ENCODE measurements at regions not wholly inside any gene's neighbourhood (a gene's known extent, or its start where the extent isn't known, plus 50 kb on each side); places are given as distances from the start of the nearest gene placed in this dataset.
A peak's percentile ranks its signal among the peaks of the same experiment; 100 is the strongest.

GRCh38 chr5:120873083-120873482, 409.0 kb downstream of the PRR16 start:
- no peaks in the 10 kb centered on the region for H3K27me3 ChIP-seq (replicated peaks; ENCODE audit: control insufficient read depth, insufficient read depth, low read length)
- H3K4me1 ChIP-seq (ENCODE audit: control insufficient read depth, insufficient read depth, low read length) = peaks cover 23% of the 10 kb centered on the region
- H3K9me3 ChIP-seq (ENCODE audit: control insufficient read depth, low read length) = no peaks in the 10 kb centered on the region
- no peak overlapping the region for H3K4me3 ChIP-seq (ENCODE audit: low read length)
- no peaks in the 10 kb centered on the region for H3K36me3 ChIP-seq (ENCODE audit: control insufficient read depth, insufficient read depth, low read length, severe bottlenecking)
- DNase-seq (ENCODE audit: low read depth) = peak; percentile 73
- peak overlapping the region; percentile 11 for H3K9ac ChIP-seq (ENCODE audit: low read length)

GRCh38 chr5:120874081-120874862, 410.2 kb downstream of the PRR16 start:
- H3K36me3 ChIP-seq (ENCODE audit: control insufficient read depth, insufficient read depth, low read length, severe bottlenecking) = no peaks in the 10 kb centered on the region

GRCh38 chr5:120882038-120882775, 418.1 kb downstream of the PRR16 start:
- H3K4me3 ChIP-seq (ENCODE audit: low read length) = no peak overlapping the region
- no peaks in the 10 kb centered on the region for H3K36me3 ChIP-seq (ENCODE audit: control insufficient read depth, insufficient read depth, low read length, severe bottlenecking)
- H3K9me3 ChIP-seq (ENCODE audit: control insufficient read depth, low read length) = no peaks in the 10 kb centered on the region
- DNase-seq (ENCODE audit: low read depth) = no peak
- no peak overlapping the region for H3K9ac ChIP-seq (ENCODE audit: low read length)
- no peaks in the 10 kb centered on the region for H3K4me1 ChIP-seq (ENCODE audit: control insufficient read depth, insufficient read depth, low read length)
- no peaks in the 10 kb centered on the region for H3K27me3 ChIP-seq (replicated peaks; ENCODE audit: control insufficient read depth, insufficient read depth, low read length)

More at GRCh38 chr5:120874081-120874862, 410.2 kb downstream of the PRR16 start:
- peak; percentile 43 for DNase-seq (ENCODE audit: low read depth)
- Histone ChIP-seq H3K4me1 (ENCODE audit: control insufficient read depth, insufficient read depth, low read length) (peaks cover 23% of the 10 kb centered on the region), H3K9ac (ENCODE audit: low read length) (no peak overlapping the region), H3K27me3 (replicated peaks; ENCODE audit: control insufficient read depth, insufficient read depth, low read length) (no peaks in the 10 kb centered on the region), H3K9me3 (ENCODE audit: control insufficient read depth, low read length) (no peaks in the 10 kb centered on the region), H3K4me3 (ENCODE audit: low read length) (no peak overlapping the region)

- H3K4me3 ChIP-seq (ENCODE audit: low read length) = no peak overlapping the region
Observed at GRCh38 chr5:120886351-120886860, 422.3 kb downstream of the PRR16 start.

GRCh38 chr5:120895660-120896059, 431.6 kb downstream of the PRR16 start:
- Histone ChIP-seq H3K9me3 (ENCODE audit: control insufficient read depth, low read length) (no peaks in the 10 kb centered on the region), H3K36me3 (ENCODE audit: control insufficient read depth, insufficient read depth, low read length, severe bottlenecking) (no peaks in the 10 kb centered on the region), H3K27me3 (replicated peaks; ENCODE audit: control insufficient read depth, insufficient read depth, low read length) (no peaks in the 10 kb centered on the region), H3K4me3 (ENCODE audit: low read length) (no peak overlapping the region), H3K4me1 (ENCODE audit: control insufficient read depth, insufficient read depth, low read length) (no peaks in the 10 kb centered on the region), H3K9ac (ENCODE audit: low read length) (no peak overlapping the region)
- no peak for DNase-seq (ENCODE audit: low read depth)

More at GRCh38 chr5:120886351-120886860, 422.3 kb downstream of the PRR16 start:
- no peak for DNase-seq (ENCODE audit: low read depth)
- Histone ChIP-seq H3K4me1 (ENCODE audit: control insufficient read depth, insufficient read depth, low read length) (no peaks in the 10 kb centered on the region), H3K9me3 (ENCODE audit: control insufficient read depth, low read length) (no peaks in the 10 kb centered on the region), H3K27me3 (replicated peaks; ENCODE audit: control insufficient read depth, insufficient read depth, low read length) (no peaks in the 10 kb centered on the region), H3K36me3 (ENCODE audit: control insufficient read depth, insufficient read depth, low read length, severe bottlenecking) (no peaks in the 10 kb centered on the region), H3K9ac (ENCODE audit: low read length) (no peak overlapping the region)

DNA sequence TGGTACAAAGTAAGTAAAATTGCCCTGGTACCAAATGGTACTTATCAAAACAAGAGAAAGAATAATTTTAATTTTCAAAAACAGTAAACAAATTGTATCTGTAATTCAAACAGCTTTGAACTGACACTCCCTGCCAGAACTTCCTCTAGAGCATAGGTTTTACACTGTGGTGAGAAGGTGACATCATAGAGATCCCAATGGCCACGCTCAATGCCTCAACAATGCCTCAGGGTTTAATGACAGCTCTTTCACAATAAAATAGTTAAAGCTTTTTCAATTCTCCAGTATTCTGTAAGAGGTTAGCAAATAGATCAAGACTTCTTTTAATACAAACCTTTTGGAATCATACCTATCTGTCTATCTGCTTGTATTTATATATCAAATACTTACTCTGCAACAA, 437.1 kb downstream of the PRR16 start:
- no peak overlapping the region for H3K9ac ChIP-seq (ENCODE audit: low read length)
- H3K36me3 ChIP-seq (ENCODE audit: control insufficient read depth, insufficient read depth, low read length, severe bottlenecking) = no peaks in the 10 kb centered on the region
- H3K9me3 ChIP-seq (ENCODE audit: control insufficient read depth, low read length) = no peaks in the 10 kb centered on the region
- H3K4me3 ChIP-seq (ENCODE audit: low read length) = no peak overlapping the region
- H3K27me3 ChIP-seq (replicated peaks; ENCODE audit: control insufficient read depth, insufficient read depth, low read length) = no peaks in the 10 kb centered on the region
- DNase-seq (ENCODE audit: low read depth) = peak; percentile 2
- H3K4me1 ChIP-seq (ENCODE audit: control insufficient read depth, insufficient read depth, low read length) = no peaks in the 10 kb centered on the region

DNA sequence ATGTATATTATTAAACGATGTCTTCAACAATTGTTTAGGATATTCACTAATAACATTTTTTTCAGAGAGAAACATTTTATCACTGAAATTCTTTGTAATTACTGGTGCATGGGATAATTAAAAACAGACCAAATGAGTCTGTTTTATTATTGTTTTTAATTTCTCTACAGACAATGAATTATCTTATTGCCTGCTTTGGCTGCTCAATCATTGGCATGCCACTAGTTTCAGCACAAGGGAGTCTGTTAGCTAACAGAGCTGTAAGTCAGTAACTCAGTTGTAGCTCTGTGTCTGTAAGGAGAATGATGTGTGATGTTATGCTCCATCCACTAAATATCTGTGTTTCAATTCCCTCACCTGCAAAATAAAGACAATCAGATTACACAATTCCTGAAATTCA, 443.9 kb downstream of the PRR16 start:
- H3K4me3 ChIP-seq (ENCODE audit: low read length) = no peak overlapping the region
- H3K27me3 ChIP-seq (replicated peaks; ENCODE audit: control insufficient read depth, insufficient read depth, low read length) = no peaks in the 10 kb centered on the region
- no peaks in the 10 kb centered on the region for H3K36me3 ChIP-seq (ENCODE audit: control insufficient read depth, insufficient read depth, low read length, severe bottlenecking)
- no peak for DNase-seq (ENCODE audit: low read depth)
- no peak overlapping the region for H3K9ac ChIP-seq (ENCODE audit: low read length)
- H3K4me1 ChIP-seq (ENCODE audit: control insufficient read depth, insufficient read depth, low read length) = no peaks in the 10 kb centered on the region
- H3K9me3 ChIP-seq (ENCODE audit: control insufficient read depth, low read length) = no peaks in the 10 kb centered on the region

DNA sequence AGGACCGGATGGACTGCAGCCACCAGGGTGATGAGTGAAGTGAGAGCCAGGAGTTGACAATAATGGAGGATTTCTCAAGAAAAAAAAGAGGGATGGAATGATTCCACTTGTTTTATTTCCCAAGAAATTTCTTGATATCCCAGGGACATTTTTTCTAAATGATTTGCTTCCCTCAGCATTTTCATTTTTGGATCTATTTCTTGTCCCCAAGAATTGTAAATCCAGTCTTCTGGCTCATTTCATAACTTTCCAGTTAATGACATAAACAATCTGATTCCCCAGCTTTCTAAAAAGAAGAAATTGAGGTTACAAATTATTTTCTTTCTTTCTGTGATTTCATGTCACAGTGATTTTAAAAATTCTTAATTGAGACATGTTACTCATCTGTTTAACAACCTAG, 446.5 kb downstream of the PRR16 start:
- no peaks in the 10 kb centered on the region for H3K27me3 ChIP-seq (replicated peaks; ENCODE audit: control insufficient read depth, insufficient read depth, low read length)
- H3K9me3 ChIP-seq (ENCODE audit: control insufficient read depth, low read length) = no peaks in the 10 kb centered on the region
- H3K4me1 ChIP-seq (ENCODE audit: control insufficient read depth, insufficient read depth, low read length) = no peaks in the 10 kb centered on the region
- H3K9ac ChIP-seq (ENCODE audit: low read length) = no peak overlapping the region
- H3K4me3 ChIP-seq (ENCODE audit: low read length) = no peak overlapping the region
- H3K36me3 ChIP-seq (ENCODE audit: control insufficient read depth, insufficient read depth, low read length, severe bottlenecking) = no peaks in the 10 kb centered on the region
- DNase-seq (ENCODE audit: low read depth) = no peak

DNA sequence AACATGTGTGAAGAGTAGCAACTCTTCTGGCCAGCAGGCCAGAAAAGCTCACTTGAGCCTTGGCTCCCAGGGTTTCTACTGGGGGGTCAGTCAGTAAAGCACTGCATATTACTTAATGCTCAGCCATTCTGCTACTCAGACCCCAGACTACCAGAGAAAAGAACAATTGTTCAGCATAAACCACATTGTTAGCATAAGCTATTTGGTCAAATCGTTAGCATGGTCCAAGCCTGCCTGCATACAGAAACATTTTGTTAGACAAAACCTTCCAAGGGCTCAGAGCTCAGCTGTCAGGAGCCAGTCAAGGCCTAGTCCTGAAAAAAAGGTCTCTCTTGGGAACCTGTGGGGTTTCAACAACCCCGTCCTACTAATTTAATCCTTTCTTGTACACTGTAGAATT, 449.3 kb downstream of the PRR16 start:
- DNase-seq (ENCODE audit: low read depth) = no peak
- Histone ChIP-seq H3K9ac (ENCODE audit: low read length) (no peak overlapping the region), H3K4me1 (ENCODE audit: control insufficient read depth, insufficient read depth, low read length) (no peaks in the 10 kb centered on the region), H3K36me3 (ENCODE audit: control insufficient read depth, insufficient read depth, low read length, severe bottlenecking) (no peaks in the 10 kb centered on the region), H3K4me3 (ENCODE audit: low read length) (no peak overlapping the region), H3K27me3 (replicated peaks; ENCODE audit: control insufficient read depth, insufficient read depth, low read length) (no peaks in the 10 kb centered on the region), H3K9me3 (ENCODE audit: control insufficient read depth, low read length) (no peaks in the 10 kb centered on the region)

DNA sequence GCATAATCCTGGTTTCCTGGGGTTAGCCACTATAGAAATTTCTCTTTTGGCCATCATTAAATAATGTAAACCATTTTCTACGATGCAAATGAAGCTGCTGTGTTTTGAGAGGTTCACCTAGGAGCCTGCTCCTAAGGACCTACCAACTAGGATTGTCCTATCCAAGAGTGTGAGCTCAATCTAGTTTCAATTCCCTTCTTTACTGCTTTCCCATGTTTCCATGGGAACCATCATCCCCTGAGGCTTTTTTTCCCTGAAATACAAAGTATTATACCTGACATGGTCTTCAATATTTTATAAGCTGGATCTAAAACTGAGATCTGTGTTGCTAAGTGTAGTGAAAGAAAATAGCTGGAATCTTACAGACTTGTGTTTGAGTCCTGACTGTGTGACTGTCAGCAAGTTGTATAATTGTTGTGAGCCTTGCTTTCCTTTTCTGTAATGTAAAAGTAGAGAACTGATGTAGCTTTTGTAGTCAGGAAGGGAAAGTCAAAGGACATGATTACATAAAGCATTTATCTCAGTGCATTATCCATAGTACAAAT, 453.2 kb downstream of the PRR16 start:
- no peak for DNase-seq (ENCODE audit: low read depth)
- H3K36me3 ChIP-seq (ENCODE audit: control insufficient read depth, insufficient read depth, low read length, severe bottlenecking) = no peaks in the 10 kb centered on the region
- H3K27me3 ChIP-seq (replicated peaks; ENCODE audit: control insufficient read depth, insufficient read depth, low read length) = no peaks in the 10 kb centered on the region
- H3K9me3 ChIP-seq (ENCODE audit: control insufficient read depth, low read length) = no peaks in the 10 kb centered on the region
- H3K4me1 ChIP-seq (ENCODE audit: control insufficient read depth, insufficient read depth, low read length) = no peaks in the 10 kb centered on the region
- H3K4me3 ChIP-seq (ENCODE audit: low read length) = no peak overlapping the region
- H3K9ac ChIP-seq (ENCODE audit: low read length) = no peak overlapping the region

DNA sequence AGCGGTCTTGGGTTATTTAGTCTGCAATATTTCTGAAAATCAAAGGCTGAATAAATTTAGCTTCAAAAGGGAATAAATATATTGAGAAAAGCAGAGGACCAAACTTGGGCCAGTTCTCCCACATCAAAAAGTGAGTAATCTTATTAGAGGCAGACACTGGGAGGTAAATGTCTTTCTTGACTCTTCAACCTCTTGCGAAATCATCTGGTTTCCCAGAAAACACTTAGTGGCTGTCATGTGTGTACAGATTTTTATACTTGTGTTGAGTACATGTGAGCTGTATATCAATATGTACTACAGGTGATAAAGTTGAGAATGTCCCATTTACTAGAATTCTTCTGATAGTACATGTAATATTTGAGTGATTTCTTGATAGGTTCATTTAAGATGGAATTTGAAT, 454.9 kb downstream of the PRR16 start:
- H3K9ac ChIP-seq (ENCODE audit: low read length) = no peak overlapping the region
- H3K9me3 ChIP-seq (ENCODE audit: control insufficient read depth, low read length) = no peaks in the 10 kb centered on the region
- no peaks in the 10 kb centered on the region for H3K4me1 ChIP-seq (ENCODE audit: control insufficient read depth, insufficient read depth, low read length)
- H3K27me3 ChIP-seq (replicated peaks; ENCODE audit: control insufficient read depth, insufficient read depth, low read length) = no peaks in the 10 kb centered on the region
- peak; percentile 19 for DNase-seq (ENCODE audit: low read depth)
- H3K4me3 ChIP-seq (ENCODE audit: low read length) = no peak overlapping the region
- H3K36me3 ChIP-seq (ENCODE audit: control insufficient read depth, insufficient read depth, low read length, severe bottlenecking) = no peaks in the 10 kb centered on the region
